ES-I3 (cell line): ENCODE measurements at regions not wholly inside any gene's neighbourhood (a gene's known extent, or its start where the extent isn't known, plus 50 kb on each side); places are given as distances from the start of the nearest gene placed in this dataset.

Source experiments
- H3K36me3 ChIP-seq: 2 replicates; pipeline ENCODE4 v1.6.1; 2013; ENCODE audit warnings: mild to moderate bottlenecking, low read length, control low read depth, moderate library complexity; ENCODE audit not compliant: insufficient read depth
- H3K4me1 ChIP-seq: 2 replicates; pipeline ENCODE4 v1.6.1; 2013; ENCODE audit warnings: mild to moderate bottlenecking, control low read depth, low read length; ENCODE audit not compliant: insufficient read depth
- H3K9ac ChIP-seq: 2 replicates; pipeline ENCODE4 v1.6.1; 2013; ENCODE audit warnings: low read depth, mild to moderate bottlenecking, low read length, moderate library complexity
- H3K9me3 ChIP-seq: 2 replicates; pipeline ENCODE4 v1.6.1; 2013; ENCODE audit warnings: mild to moderate bottlenecking, low read length, moderate library complexity; ENCODE audit not compliant: control insufficient read depth, insufficient read depth

DNA sequence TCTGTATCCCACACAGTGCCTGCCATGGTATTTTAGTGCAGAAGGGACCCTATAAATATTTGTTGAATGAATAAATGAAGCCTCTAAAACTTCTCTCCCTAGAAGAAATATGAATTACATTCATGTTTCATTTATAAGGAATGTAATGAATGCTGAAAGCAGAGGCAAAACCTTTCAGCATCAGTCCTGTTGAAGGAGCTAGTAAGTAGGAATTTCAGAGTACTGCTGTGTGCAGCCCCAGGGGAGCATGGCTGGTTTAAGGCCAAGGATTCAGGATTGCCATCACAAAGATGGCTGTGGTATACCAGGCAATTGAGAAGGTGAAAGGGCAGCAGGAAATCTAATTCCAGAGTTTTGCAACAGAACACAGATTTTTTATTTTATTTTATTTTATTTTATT is 1131.4 kb downstream of the IGSF11 start:
- Histone ChIP-seq H3K4me1 (no peaks in the 10 kb centered on the region), H3K9ac (no peak overlapping the region), H3K36me3 (no peaks in the 10 kb centered on the region), H3K9me3 (no peaks in the 10 kb centered on the region)

DNA sequence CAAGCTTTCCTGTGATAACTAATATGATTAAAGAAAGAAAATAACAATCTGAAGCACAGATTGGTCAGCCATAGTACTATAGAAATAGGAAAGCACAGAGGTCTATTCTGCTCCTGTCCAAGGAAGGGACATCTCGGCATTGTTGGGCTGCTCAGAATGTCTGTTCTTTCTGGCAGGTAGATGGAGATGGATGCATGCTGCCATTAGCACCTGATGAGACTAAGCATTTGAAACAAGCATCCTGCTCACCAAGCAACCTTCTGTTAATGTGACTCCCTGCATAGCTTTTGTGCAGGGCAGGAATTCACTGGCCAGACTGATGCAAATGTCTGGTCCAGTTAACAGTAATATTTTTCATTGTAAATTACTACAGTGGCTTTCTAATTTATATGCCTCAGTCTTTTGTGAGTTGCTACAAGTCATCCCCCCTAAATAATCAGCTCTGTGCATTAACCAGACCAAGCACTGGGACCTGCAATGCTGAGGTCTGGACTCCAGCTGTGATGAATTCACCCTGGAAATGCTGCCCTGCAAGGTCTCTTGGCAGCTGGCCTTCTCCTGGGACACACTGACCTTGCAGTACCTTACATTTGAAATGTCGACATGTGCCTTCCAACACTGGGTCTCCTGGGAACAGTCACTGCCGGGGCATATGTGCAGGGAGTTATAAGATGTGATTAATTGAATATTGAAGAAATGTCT is 1123.7 kb downstream of the IGSF11 start:
- Histone ChIP-seq H3K9me3 (no peaks in the 10 kb centered on the region), H3K36me3 (no peaks in the 10 kb centered on the region), H3K4me1 (no peaks in the 10 kb centered on the region; the same call in 1 of the 2 replicates), H3K9ac (no peak overlapping the region)

DNA sequence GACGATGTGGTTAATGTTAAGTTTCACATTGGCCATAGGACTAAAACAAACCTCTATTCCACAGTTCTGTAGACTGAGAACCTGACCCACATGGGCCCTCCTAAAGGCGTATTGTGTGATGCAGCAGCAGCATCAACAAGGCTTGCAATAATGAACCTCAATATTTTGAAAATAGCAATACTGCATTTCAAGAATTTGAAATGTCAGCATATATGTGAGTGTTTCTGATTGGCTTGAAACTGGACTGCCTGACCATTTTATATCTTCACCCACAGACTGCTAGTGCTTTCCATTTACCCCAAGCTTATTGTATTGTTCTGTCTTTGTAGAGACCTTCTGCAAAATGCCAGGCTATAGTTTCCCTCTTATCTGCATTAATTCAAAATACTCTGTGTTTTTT is 1122.3 kb downstream of the IGSF11 start:
- H3K4me1 ChIP-seq = no peaks in the 10 kb centered on the region; the same call in 1 of the 2 replicates
- no peaks in the 10 kb centered on the region for H3K9me3 ChIP-seq
- H3K9ac ChIP-seq = no peak overlapping the region
- no peaks in the 10 kb centered on the region for H3K36me3 ChIP-seq

DNA sequence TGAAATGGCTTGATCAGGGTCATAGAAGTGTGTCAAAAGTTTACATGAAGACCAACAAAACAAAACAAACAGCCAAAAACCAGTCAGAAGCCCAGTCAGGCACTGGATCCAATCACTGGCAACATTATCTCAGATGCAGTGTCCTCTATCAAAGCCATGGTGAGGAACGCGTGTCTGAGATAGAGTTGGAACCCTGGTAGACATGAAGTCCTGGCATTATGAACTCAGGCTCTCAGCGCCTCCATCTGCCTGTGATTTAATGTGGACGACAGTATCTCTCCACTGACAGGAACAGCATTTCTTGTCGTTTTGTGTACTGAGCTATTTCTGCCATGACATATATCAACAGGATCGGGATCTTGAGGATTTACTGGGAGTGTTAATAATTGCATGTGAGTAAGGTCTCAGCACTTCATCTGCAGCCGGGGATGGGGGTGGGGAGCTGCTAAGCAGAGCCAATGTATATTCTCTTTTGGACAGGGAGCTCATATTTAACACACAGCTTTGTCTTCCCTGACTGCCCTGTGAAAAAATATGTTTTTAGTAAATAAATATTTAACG is 1120.0 kb downstream of the IGSF11 start:
- H3K4me1 ChIP-seq = no peaks in the 10 kb centered on the region; the same call in 1 of the 2 replicates

DNA sequence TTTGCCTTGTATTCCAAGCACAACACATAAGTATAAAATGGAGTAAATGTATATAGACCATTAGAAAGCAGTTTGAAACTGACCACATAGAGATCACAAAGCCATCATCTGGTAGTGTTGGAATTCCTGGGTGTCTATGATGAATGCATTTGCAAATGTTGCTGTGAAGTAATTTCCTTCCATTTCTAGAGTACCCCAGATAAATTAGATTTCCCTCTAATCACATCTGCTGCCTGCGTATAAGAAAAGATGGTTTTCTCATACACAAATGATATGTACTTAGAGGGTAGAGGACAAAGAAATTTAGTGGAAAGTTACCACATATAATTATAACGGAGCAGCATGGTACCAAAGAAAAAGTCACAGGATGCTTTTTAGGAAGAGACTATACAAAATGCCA is 1117.8 kb downstream of the IGSF11 start:
- Histone ChIP-seq H3K9ac (no peak overlapping the region), H3K36me3 (no peaks in the 10 kb centered on the region), H3K4me1 (no peaks in the 10 kb centered on the region; the same call in 1 of the 2 replicates), H3K9me3 (no peaks in the 10 kb centered on the region)

More for the DNA sequence above, 1120.0 kb downstream of the IGSF11 start:
- H3K9ac ChIP-seq = no peak overlapping the region
- no peaks in the 10 kb centered on the region for H3K9me3 ChIP-seq
- no peaks in the 10 kb centered on the region for H3K36me3 ChIP-seq

DNA sequence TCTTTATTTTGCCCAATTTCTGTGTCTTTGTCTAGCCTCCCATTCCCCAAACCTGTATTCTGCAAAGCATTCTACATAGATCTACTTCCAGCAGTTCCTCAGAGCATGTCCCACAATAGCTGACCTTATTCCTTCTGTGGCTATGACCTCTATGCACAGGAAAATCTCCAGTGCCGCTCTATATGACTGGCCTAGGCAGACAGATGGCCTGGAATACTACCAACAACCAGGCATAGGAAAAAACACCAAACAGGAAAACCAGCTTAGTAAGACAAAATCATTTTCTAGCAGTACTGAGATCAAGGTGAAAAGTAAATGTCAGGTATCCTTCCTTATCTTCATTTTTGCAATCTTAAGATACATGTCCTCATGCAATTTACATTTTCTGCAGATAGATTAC is 1115.0 kb downstream of the IGSF11 start:
- no peaks in the 10 kb centered on the region for H3K36me3 ChIP-seq
- H3K4me1 ChIP-seq = peaks cover 5% of the 10 kb centered on the region; the same call in 1 of the 2 replicates
- H3K9ac ChIP-seq = no peak overlapping the region
- H3K9me3 ChIP-seq = no peaks in the 10 kb centered on the region

DNA sequence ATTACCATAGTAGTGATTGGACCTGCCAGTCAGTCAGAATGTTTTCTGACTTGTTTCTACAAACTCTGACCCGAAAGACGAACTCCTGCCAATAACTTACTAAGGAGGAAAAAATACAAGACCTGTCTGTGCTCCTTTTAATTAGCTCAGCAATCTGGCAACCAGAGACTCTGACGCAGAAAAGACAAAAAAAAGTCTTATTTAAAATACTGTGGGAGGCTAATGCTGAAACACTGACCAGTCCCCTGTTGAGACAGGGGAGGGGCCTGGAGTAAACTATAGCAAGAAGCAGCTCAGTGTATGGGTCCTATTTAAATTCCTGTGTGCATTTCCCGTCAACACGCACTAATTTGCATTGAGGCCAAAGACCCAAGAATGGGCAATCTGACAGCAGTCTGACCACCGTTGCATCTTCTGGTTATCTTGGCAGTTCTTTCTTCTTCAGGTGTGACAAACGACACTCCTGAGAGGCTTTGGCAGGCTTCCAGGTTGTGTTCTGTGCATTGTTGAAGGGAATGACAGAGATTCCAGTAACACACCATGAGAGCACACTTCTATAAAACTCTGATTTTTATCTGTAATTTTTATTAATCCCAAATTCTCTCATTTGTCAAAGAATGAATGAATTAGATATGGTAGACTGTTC is 1114.3 kb downstream of the IGSF11 start:
- H3K9me3 ChIP-seq = no peaks in the 10 kb centered on the region
- H3K9ac ChIP-seq = no peak overlapping the region
- H3K4me1 ChIP-seq = peaks cover 5% of the 10 kb centered on the region; the same call in 1 of the 2 replicates
- no peaks in the 10 kb centered on the region for H3K36me3 ChIP-seq

DNA sequence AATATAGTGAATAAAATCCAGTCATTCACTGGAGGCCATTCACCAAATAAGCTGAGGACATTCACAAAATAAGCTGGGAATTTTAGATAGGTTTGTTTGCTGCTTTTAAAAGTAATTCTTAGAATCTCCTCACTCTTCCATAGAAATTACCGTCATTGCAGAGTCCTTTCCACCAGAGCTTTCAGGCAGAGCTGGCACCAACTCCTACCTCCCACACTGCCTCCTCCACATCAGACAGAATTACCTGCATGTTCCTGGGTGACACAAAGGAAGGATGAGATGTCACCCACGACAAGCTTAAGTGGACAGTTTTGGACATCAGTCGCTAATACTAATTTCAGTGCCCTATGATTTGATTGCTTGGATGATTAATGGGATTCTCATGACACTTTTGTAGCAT is 1113.2 kb downstream of the IGSF11 start:
- Histone ChIP-seq H3K9ac (no peak overlapping the region), H3K4me1 (peaks cover 5% of the 10 kb centered on the region; the same call in 1 of the 2 replicates), H3K36me3 (no peaks in the 10 kb centered on the region), H3K9me3 (no peaks in the 10 kb centered on the region)

DNA sequence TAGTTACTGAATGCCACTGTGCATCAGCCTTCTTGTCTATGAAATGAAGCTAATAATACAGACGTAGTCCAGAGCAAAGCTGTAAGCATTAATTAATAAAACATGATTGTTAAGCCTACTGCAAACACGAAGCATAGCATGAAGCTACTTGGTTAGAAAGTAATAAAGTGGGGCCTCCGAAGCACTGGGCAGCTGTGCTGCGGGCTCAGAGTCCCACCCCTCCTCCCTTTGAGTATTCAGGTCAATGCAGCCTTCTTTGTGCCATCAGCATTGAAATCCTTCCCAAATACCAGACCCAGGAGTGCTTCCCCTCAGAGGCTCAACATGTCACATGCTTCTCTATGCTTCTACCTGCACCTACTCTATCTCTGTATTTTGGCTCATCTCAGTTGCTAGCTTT is 1112.6 kb downstream of the IGSF11 start:
- Histone ChIP-seq H3K36me3 (no peaks in the 10 kb centered on the region), H3K4me1 (peaks cover 5% of the 10 kb centered on the region; the same call in 1 of the 2 replicates), H3K9ac (no peak overlapping the region), H3K9me3 (no peaks in the 10 kb centered on the region)

DNA sequence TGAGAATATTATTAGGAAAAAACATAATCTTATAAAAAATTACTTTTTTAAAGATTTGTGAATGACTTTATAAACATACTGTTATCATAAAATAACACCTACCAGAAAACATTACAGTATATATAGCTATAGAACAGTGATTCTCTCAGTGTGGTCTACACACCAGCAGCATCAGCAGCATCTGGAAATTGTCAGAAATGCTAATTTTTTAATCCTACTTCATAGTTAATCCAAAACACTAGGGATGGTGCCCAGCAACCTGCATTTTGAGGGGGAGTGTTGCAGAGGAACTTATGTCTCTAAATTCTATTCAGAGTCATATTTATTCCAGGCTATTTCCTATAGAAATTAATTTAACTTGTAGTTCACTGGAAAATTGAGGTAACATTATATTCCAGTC is 1107.8 kb downstream of the IGSF11 start:
- Histone ChIP-seq H3K9ac (no peak overlapping the region), H3K4me1 (peaks cover 5% of the 10 kb centered on the region; the same call in 1 of the 2 replicates), H3K36me3 (no peaks in the 10 kb centered on the region), H3K9me3 (no peaks in the 10 kb centered on the region)

DNA sequence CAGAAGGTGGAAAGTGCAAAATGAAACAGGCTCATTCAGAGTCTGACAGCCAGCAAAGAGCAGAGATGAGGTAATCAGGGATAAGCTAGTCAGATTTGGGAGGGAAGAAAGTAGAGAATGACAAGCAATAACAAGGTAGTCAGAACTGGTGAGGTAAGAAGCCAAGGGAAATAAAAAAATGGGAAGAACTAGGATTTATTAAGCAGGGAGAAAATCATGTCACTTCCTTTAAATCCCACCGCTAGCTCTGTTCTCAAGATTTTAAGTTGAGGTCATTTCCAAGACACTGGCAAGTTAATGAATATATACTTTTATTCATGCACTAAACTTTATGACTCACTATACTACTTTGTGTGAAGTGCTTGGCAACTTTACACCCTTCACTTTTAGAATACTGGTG is 1106.8 kb downstream of the IGSF11 start:
- Histone ChIP-seq H3K9ac (no peak overlapping the region), H3K4me1 (no peaks in the 10 kb centered on the region), H3K36me3 (no peaks in the 10 kb centered on the region), H3K9me3 (no peaks in the 10 kb centered on the region)

DNA sequence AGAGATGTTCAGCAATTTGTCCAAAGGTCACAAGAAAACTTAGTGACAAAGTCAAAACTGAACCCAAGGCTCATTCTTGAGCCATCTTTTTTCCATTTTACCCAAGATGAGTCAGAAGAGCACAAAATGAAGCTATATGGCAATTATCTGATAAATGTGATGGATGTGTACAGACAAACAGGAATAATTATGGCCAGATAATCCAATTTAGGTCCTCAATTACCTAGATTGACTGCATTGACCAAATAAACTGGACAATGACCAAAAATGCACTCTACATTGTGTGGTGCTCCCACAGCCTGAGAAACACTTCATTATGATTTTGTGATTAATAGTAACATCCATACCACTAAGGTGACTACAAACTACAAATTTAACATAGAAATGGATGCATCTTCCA is 1105.8 kb downstream of the IGSF11 start:
- Histone ChIP-seq H3K36me3 (no peaks in the 10 kb centered on the region), H3K9ac (no peak overlapping the region), H3K4me1 (no peaks in the 10 kb centered on the region), H3K9me3 (no peaks in the 10 kb centered on the region)

DNA sequence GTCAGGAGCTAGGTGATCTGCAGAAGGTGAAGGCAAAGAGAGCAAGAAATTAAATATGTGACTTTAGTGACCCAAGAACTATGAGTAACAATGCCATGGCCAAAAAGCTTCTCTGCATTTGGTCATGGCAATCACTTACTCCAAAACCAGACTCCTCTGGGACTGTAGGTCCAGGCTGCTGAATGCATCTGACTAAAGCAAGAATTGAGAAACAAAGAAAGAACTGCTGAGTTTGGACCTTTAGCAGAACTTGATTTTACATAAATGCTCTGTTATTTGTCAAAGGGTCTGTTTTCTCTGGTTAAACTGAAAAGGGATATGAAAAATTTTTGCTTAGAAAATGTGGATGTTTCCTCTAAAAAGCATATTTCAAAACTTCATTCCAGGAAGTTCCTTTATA is 1102.2 kb downstream of the IGSF11 start:
- no peak overlapping the region for H3K9ac ChIP-seq
- no peaks in the 10 kb centered on the region for H3K36me3 ChIP-seq
- no peaks in the 10 kb centered on the region for H3K9me3 ChIP-seq
- no peaks in the 10 kb centered on the region for H3K4me1 ChIP-seq

DNA sequence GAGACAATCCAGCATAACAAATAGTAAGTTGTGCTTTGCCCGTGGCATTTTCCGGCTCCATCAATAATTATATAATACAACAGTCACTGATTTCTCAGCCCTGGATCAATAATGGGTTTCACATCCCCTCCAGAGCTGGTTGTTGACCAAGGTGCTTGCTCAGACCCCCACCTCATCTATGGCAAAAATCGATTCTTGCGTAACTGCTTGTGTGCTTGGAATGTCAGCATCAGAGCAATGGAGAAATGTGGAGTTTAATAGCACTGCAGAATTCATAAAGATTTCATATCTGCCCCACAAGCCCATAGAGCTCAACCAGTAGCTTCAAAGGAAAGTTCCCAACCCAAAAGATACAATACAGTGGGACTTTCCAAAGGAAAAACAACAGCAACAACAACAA is 1098.5 kb downstream of the IGSF11 start:
- Histone ChIP-seq H3K9me3 (no peaks in the 10 kb centered on the region), H3K4me1 (no peaks in the 10 kb centered on the region), H3K9ac (no peak overlapping the region)

DNA sequence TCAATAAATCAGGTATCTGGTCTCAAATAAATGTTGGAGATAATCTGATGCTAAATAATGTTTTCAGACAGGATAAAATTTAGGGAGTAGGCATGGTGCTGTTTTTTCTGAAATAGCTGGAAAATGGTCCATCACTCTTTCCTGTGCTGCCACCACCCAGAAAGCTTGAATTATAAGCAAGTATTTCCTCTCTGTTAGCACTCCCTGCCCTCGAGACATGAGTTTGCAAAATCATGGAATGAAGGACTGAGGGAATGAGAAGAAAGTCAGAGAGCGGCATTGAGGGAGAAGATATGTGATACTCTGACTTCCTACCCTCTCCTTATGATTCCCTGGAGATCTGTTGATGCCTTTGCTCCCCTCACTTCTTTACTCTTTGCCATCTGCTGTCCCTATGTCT is 1095.7 kb downstream of the IGSF11 start:
- H3K9ac ChIP-seq = no peak overlapping the region
- no peaks in the 10 kb centered on the region for H3K9me3 ChIP-seq
- no peaks in the 10 kb centered on the region for H3K36me3 ChIP-seq
- H3K4me1 ChIP-seq = no peaks in the 10 kb centered on the region

More for the DNA sequence above, 1098.5 kb downstream of the IGSF11 start:
- H3K36me3 ChIP-seq = no peaks in the 10 kb centered on the region
